Liver (tissue), 7 donors: ENCODE measurements at regions not wholly inside any gene's neighbourhood (a gene's known extent, or its start where the extent isn't known, plus 50 kb on each side); places are given as distances from the start of the nearest gene placed in this dataset.

Experiments used
- DNase-seq: peaks from one replicate; pipeline ENCODE4 v3.0.0-alpha.2; 2017; ENCODE audit warnings: low spot score
- H3K27ac ChIP-seq, 2 donors: one replicate each; pipeline ENCODE4 v1.7.0; 2013; ENCODE audit warnings: inconsistent platforms in 2 of 2, low read length in 2 of 2, control low read depth in 1 of 2, low read depth in 1 of 2, mild to moderate bottlenecking in 1 of 2
- H3K27me3 ChIP-seq, 4 donors: one replicate each; pipeline versions ENCODE4 v1.6.1 to v1.7.0; 2013; ENCODE audit warnings: low read length in 3 of 4, inconsistent platforms in 1 of 4, mild to moderate bottlenecking in 1 of 4, moderate library complexity in 1 of 4; ENCODE audit not compliant: control insufficient read depth in 4 of 4, insufficient read depth in 4 of 4
- H3K36me3 ChIP-seq, 4 donors: one replicate each; pipeline versions ENCODE4 v1.6.1 to v1.7.0; 2013; ENCODE audit warnings: low read length in 3 of 4, mild to moderate bottlenecking in 3 of 4, low read depth in 1 of 4, moderate library complexity in 1 of 4; ENCODE audit not compliant: control insufficient read depth in 4 of 4, insufficient read depth in 3 of 4
- H3K4me1 ChIP-seq, 4 donors: one replicate each; pipeline versions ENCODE4 v1.6.1 to v1.7.0; 2013; ENCODE audit warnings: low read length in 3 of 4, mild to moderate bottlenecking in 3 of 4, moderate library complexity in 1 of 4; ENCODE audit not compliant: control insufficient read depth in 4 of 4, insufficient read depth in 4 of 4
- H3K4me3 ChIP-seq, 3 donors: one replicate each; pipeline versions ENCODE4 v1.6.1 to v1.7.0; 2013; ENCODE audit warnings: low read length in 3 of 3, control low read depth in 1 of 3, low read depth in 1 of 3, mild to moderate bottlenecking in 1 of 3
- H3K9ac ChIP-seq, 2 donors: one replicate each; pipeline ENCODE4 v1.7.0; 2013; ENCODE audit warnings: low read length in 2 of 2, mild to moderate bottlenecking in 2 of 2, moderate library complexity in 2 of 2, control low read depth in 1 of 2, low read depth in 1 of 2
- H3K9me3 ChIP-seq, 4 donors: one replicate each; pipeline versions ENCODE4 v1.6.1 to v1.7.0; 2013; ENCODE audit warnings: low read length in 3 of 4; ENCODE audit not compliant: control insufficient read depth in 4 of 4
- GABPA ChIP-seq, 2 donors: IDR thresholded peaks in 1 of 2; conservative IDR thresholded peaks in 1 of 2; 2 replicates each; pipeline ENCODE4 v1.6.1; 2016; ENCODE audit warnings: antibody characterized with exemption in 2 of 2, mild to moderate bottlenecking in 1 of 2, moderate library complexity in 1 of 2
- HNF4A ChIP-seq, 2 donors: conservative IDR thresholded peaks; 2 replicates each; pipeline ENCODE4 v1.6.1; 2016; ENCODE audit warnings: antibody characterized with exemption in 2 of 2, mild to moderate bottlenecking in 2 of 2
- HNF4G ChIP-seq: IDR thresholded peaks from 2 replicates; pipeline ENCODE4 v1.6.1; 2016; ENCODE audit warnings: antibody characterized with exemption
- JUND ChIP-seq, 2 donors: IDR thresholded peaks; 2 replicates each; pipeline ENCODE4 v1.6.1; 2016; ENCODE audit warnings: antibody characterized with exemption in 2 of 2
- NR2F2 ChIP-seq: IDR thresholded peaks from 2 replicates; pipeline ENCODE4 v1.6.1; 2016; ENCODE audit warnings: antibody characterized with exemption
- RAD21 ChIP-seq, 2 donors: IDR thresholded peaks; 2 replicates each; pipeline ENCODE4 v1.6.1; 2016; ENCODE audit warnings: antibody characterized with exemption in 2 of 2, mild to moderate bottlenecking in 2 of 2
- REST ChIP-seq: IDR thresholded peaks from 2 replicates; pipeline ENCODE4 v1.6.1; 2016; ENCODE audit warnings: antibody characterized with exemption, mild to moderate bottlenecking
- RXRA ChIP-seq, 2 donors: IDR thresholded peaks; 2 replicates each; pipeline ENCODE4 v1.6.1; 2017 to 2018; ENCODE audit warnings: antibody characterized with exemption in 2 of 2, mild to moderate bottlenecking in 1 of 2
- TAF1 ChIP-seq: conservative IDR thresholded peaks from 2 replicates; pipeline ENCODE4 v1.6.1; 2016; ENCODE audit warnings: antibody characterized with exemption, mild to moderate bottlenecking
- YY1 ChIP-seq: IDR thresholded peaks from 2 replicates; pipeline ENCODE4 v1.6.1; 2016; ENCODE audit warnings: antibody characterized with exemption, mild to moderate bottlenecking
- ZBTB33 ChIP-seq: IDR thresholded peaks from 2 replicates; pipeline ENCODE4 v1.6.1; 2016; ENCODE audit warnings: antibody characterized with exemption
- WGBS: extraction: QIAGEN DNeasy Blood & Tissue Kit; methylation state at CpG from one replicate; pipeline ENCODE4 v1.1.7; 2013; 5-methylcytosine and 5-hydroxymethylcytosine counted together
- donor health status: healthy.
- donor health status: healthy.
- donor health status: healthy.
- donor health status: healthy.

- Histone ChIP-seq H3K9me3 (no peaks in the 10 kb centered on the region), H3K4me1 (peaks cover 0 to 10% (median 4%) of the 10 kb centered on the region in 4 donors), H3K4me3 (no peak overlapping the region), H3K9ac (no peak overlapping the region), H3K27ac (peak overlapping the region in 1 of 2 donors; percentile 39), H3K36me3 (no peaks in the 10 kb centered on the region), H3K27me3 (no peaks in the 10 kb centered on the region)
- no peak for DNase-seq
- WGBS: 73% methylated on average over 2 of the region's 2 CpGs
- TF ChIP-seq RAD21 (IDR thresholded peaks at IDR 0.05) (peak in 1 of 2 donors; percentile 14), TAF1 (peak; percentile 3), ZBTB33 (no peak), GABPA (IDR thresholded peaks at IDR 0.05 in 1 of 2, conservative IDR thresholded peaks at IDR 0.05 in 1 of 2) (no peak)
Measured at GRCh38 chr6:134512981-134513391, 195.1 kb upstream of the SGK1 start.

GRCh38 chr6:134511984-134512683, 194.2 kb upstream of the SGK1 start:
- Histone ChIP-seq H3K9me3 (no peaks in the 10 kb centered on the region), H3K4me3 (no peak overlapping the region), H3K27ac (peak overlapping the region in 1 of 2 donors; percentile 39), H3K4me1 (peaks cover 0 to 4% (median 1%) of the 10 kb centered on the region in 4 donors), H3K36me3 (no peaks in the 10 kb centered on the region), H3K27me3 (no peaks in the 10 kb centered on the region), H3K9ac (no peak overlapping the region)
- TF ChIP-seq RXRA (IDR thresholded peaks at IDR 0.05): no peak
- TF ChIP-seq HNF4A (conservative IDR thresholded peaks at IDR 0.05): no peak
- DNase-seq: no peak
- WGBS: 94% methylated on average over 7 of the region's 7 CpGs

- Histone ChIP-seq H3K9ac (no peak overlapping the region), H3K27me3 (no peaks in the 10 kb centered on the region), H3K36me3 (no peaks in the 10 kb centered on the region), H3K4me1 (no peaks in the 10 kb centered on the region), H3K4me3 (no peak overlapping the region), H3K27ac (no peak overlapping the region), H3K9me3 (no peaks in the 10 kb centered on the region)
- WGBS: 67% methylated on average over 3 of the region's 3 CpGs
- no peak for DNase-seq
- no peak for TF ChIP-seq HNF4G
- TF ChIP-seq RXRA (IDR thresholded peaks at IDR 0.05): peak; percentile 4 to 23
- TF ChIP-seq NR2F2: peak; percentile 50
- peak in 1 of 2 donors; percentile 16 for TF ChIP-seq RAD21 (IDR thresholded peaks at IDR 0.05)
- TF ChIP-seq YY1: peak; percentile 27
- TF ChIP-seq JUND (IDR thresholded peaks at IDR 0.05): no peak
- no peak for TF ChIP-seq REST
Measured at GRCh38 chr6:134510920-134511319, 193.0 kb upstream of the SGK1 start.
